Endometrium (tissue), 2 donors: ENCODE measurements at regions not wholly inside any gene's neighbourhood (a gene's known extent, or its start where the extent isn't known, plus 50 kb on each side); places are given as distances from the start of the nearest gene placed in this dataset.
"Not testable (repeated sequence)": the region's sequence is repeated elsewhere in the genome, so short reads cannot be mapped to it uniquely, and the experiment has no call there.

Source experiments
- FAIRE-seq: peaks from 2 replicates; lab custom pipeline; 2012; peaks lifted over from hg19 to GRCh38; lab: Jason Lieb, UNC
- donor health status: control.
- donor health status: control.

- no peak for FAIRE-seq
Measured at GRCh38 chr6:3921663-3922062, 72.5 kb downstream of the FAM50B start.

DNA sequence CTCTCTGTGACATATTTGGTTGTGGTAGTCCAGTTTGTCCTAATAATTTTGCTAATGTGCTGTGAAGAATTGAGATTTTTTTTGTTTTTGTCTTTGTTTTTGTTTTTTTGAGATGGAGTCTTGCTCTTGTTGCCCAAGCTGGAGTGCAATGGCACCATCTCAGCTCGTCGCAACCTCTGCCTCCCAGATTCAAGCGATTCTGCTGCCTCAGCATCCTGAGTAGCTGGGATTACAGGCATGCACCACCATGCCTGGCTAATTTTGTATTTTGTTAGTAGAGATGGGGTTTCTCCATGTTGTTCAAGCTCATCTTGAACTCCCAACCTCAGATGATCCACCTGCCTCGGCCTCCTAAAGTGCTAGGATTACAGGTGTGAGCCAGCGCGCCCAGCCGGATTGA lies 73.4 kb downstream of the FAM50B start:
- FAIRE-seq, result not testable (repeated sequence)

DNA sequence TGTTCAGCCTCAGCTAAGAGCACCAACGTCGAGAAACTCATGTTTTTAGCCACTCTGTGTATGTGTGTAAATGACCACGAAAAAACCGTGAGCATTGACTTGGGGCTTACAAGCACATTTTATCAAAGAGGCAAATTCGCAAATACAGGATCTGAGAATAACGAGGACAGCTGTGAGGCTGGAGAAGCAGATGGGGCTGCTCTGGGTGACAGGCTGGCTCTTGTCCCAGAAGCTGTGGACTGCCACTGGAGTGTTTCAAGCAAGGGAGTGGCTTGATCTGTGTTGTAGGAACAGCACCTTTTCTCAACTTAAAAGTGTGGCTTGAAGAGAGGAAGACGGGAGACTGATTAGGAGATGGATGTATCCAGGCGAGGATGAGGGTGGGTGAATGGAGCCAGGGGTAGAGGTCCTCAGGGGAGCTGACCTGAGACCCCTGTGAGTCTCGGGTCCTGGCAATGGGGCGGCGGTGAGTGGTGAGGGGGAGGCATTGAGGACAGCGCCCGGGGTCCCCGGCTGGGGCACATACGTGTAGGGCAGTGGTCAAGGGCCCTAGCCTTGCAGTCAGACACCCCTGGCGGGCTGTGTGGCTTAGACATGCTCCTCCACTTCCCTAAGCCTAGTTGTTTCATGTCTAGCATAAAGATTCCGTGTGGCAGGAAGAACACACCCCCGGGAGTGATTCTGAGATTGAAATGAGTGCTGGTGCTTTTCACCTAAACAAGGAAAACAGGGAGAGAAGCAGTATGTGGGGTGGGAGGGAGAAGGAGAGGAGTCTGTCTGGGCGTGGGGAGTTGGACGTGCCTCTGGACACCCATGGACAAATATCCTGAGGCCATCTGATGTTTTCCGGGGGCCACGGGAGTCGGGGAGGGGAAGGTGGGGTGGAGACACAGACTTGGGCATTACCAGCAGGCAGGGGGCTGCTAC lies 76.3 kb downstream of the FAM50B start:
- not testable (repeated sequence) for FAIRE-seq

DNA sequence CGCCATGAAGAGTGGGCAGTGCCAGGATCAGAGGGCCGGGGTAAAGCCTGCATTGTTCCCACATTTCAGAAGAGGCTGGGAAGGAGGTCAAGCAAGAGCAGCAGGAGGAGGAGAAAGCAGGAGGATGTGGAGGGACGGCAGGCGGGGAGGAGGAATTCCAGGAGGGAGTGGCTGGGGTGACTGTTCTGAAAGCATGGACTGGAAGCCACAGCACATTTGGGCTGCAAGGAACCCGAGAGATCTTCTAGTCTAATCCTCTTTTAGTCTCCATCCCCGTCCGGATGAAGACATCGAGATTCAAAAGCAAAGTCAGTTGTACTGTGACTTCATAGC lies 76.9 kb downstream of the FAM50B start:
- FAIRE-seq, result no peak

DNA sequence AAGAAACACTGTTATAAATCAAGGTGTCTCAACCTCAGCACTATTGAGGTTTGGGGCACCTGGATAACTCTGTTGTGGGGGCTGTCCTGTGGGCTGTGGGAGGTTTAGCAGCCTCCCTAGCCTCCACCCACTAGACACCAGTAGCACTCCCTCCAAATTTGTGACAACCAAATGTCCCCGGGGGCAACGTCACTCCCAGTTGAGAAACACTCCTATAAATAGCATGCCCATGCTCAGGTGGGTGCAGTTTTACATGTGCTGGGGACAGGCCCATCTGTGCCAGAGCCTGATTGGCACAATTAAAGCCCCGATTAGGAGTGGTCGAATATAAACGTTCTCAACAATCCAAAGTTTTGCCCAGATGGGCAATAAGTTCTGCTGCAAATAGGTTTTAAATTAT lies 78.9 kb downstream of the FAM50B start:
- FAIRE-seq, result no peak

- no peak for FAIRE-seq
Measured at GRCh38 chr6:3929281-3929798, 80.2 kb downstream of the FAM50B start.

DNA sequence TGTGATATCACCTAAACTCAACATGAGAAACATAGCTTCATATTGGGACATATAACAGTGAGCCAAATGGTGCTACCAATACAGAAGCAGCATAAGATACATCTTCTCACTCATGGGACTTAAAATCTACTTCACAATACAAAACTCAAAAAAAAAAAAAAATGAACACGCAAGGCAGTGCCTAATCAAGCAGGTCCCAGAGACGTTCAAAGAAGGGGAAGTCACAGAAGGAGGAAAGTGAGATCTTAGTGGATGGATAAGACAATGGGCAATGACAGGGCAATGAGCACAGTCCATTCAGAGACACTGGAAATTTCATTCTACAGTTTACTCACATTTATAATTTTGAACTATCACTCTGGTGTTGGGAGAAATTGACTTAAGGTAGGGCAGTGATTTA lies 88.3 kb downstream of the FAM50B start:
- FAIRE-seq, result no peak

GRCh38 chr6:3938715-3939367 lies 89.7 kb downstream of the FAM50B start:
- no peak for FAIRE-seq

DNA sequence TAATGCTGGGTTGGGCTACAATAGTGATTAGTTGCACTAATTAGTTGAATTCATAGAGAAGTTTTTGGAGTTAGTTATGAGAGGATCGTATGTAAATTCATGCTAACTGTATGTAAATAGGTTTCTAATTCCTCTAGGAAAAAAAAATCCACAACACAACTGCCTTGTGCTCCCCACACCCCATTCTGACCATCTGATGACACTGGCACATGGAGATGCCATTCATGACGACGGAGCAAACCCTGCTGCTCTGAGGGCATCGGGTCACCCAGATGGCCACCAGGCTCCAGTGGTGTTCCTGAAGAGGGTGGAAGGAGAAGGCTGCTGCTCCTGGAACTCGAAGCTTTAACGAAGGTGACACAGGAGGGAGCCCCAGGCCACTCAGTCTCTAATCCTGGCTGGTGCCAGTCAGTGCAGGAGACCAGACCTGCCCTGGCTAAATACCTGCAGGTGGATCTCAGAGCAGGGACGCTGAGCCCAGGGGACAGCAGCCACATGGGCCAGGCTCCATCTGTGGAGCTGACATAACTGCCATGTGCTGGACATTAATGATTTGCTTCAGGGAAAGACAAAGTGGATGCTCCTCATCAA lies 90.3 kb downstream of the FAM50B start:
- no peak for FAIRE-seq

DNA sequence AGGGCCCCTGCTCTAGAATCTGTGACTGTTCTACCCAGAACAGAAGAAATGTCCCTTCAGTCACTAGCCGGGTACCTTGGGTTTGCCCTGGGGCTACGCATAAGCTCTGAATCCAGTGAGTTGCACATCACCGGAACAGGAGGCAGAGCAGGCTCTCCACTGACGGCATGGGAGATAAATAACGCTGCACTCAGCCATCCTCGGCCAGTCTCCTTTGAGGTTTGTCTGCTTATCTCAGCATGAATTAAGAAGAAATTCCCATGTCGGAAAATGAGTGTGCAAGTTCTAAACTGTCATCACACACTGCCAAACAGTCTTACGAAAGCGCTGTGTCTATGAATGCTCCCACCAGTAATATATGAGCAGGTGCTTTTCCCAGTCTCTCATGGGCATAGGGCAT lies 90.8 kb downstream of the FAM50B start:
- no peak for FAIRE-seq

GRCh38 chr6:3940703-3941102 lies 91.5 kb downstream of the FAM50B start:
- no peak for FAIRE-seq

GRCh38 chr6:3943331-3943765 lies 94.2 kb downstream of the FAM50B start:
- FAIRE-seq, result no peak

GRCh38 chr6:3944246-3944645 lies 95.1 kb downstream of the FAM50B start:
- no peak for FAIRE-seq

DNA sequence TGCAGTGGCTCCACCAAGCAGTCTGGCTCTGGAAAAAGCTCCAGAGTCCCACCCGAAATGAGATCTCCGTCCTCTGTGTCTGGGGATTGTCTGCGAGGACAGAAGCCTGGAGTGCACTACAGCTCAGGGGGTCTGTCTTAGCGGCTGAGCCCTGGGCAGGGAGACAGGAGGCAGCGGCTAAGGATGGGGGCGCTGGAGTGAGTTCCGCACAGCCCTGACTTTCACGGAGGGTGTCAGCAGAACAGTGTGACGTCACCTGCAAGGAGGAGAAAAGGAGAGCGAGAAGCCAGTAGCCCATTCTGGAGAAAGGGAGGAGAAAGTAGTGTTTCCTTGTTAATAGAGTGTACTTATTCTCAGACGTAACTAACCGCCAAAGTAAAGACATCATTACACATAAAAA lies 97.6 kb downstream of the FAM50B start:
- no peak for FAIRE-seq

- FAIRE-seq, result no peak
Measured at GRCh38 chr6:3948866-3949265, 99.7 kb downstream of the FAM50B start.

- no peak for FAIRE-seq
Measured at GRCh38 chr6:3949521-3949920, 100.3 kb downstream of the FAM50B start.

- FAIRE-seq, result no peak
Measured at GRCh38 chr6:3956054-3956453, 106.9 kb downstream of the FAM50B start.

GRCh38 chr6:3957321-3957720 lies 108.1 kb downstream of the FAM50B start:
- no peak for FAIRE-seq

DNA sequence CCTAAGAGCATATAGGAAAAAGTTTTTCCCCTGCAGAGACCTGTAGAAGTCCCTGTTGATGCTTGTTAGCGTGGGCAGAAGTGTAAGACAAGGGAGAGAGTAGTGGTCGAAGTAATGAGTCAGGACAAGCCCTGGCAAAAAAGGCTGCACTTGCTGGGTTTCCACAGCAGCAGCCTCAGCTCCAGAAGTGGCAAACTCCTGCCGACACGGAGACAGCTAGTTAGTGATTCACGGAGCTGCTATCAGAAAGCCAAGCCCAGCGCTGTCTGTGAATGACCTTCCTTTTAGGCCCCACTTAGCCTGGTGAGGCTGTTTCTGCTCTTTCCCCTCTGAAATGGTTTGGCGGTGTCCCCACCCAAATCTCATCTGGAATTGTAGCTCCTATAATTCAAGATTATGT lies 109.1 kb downstream of the FAM50B start:
- no peak for FAIRE-seq

DNA sequence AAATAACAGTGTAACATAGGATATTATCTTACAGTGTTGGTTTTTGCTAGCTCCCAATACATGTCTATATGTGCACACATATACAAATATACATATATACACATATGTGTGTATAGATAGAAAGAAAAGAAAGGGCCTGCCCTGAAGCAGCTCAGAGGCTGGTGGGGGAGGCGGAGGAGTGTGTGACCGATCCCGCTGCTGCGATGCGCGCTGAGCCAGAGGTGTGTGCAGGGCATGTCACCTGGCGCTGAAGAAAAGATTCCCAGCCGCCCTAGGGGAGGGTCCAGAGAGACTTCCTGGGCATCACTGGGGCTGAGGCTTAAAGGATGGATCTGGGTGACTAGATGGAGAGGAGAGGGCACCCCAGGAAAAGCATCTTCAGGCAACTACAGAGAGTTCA lies 110.2 kb downstream of the FAM50B start:
- FAIRE-seq, result no peak

GRCh38 chr6:3960754-3961361 lies 111.7 kb downstream of the FAM50B start:
- FAIRE-seq, result no peak

DNA sequence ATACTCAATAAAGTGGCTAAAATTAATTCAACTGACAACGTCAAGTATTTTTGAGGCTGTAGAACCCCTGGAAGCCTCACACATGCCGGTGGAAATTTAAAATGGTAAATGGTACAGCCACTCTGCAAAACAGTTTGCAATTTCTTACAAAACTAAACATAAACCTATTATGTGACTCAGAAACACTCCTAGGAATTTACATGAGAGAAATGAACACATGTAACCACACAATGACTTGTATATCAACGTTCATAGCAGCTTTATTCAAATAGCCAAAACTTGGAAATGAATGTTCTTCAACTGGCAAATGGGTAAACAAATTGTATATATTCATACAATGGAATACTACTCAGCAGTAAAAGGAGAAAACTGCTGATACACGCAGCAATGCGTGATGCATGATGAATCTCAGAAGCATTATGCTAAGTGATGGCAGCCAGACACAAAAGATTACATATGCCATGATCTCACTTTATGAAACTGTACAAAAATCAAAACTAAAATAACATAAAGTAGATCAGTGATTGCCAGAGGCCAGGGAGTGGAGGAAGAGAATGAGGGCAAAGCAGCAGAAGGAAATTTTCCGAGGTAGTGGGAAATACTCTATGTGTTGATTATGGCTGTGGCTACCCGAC lies 112.5 kb downstream of the FAM50B start:
- no peak for FAIRE-seq
